ENCODE measurements at regions not wholly inside any gene's neighbourhood (a gene's known extent, or its start where the extent isn't known, plus 50 kb on each side); places are given as distances from the start of the nearest gene placed in this dataset.

GRCh38 chr13:31919241-31919640 lies 112.3 kb upstream of the FRY start:
- no CpG with 5 or more reads among the region's 2 CpGs for WGBS (ENCODE audit: extremely low coverage, insufficient read length, low lambda C conversion rate)

More at GRCh38 chr13:31919241-31919640, 112.3 kb upstream of the FRY start:
- H4K8ac ChIP-seq (replicated peaks; ENCODE audit: insufficient read length, low read depth, low read length): no peak overlapping the region
- no peak overlapping the region for H4K91ac ChIP-seq (ENCODE audit: insufficient read length, low read depth, low read length)
- H3K4me2 ChIP-seq (ENCODE audit: insufficient read depth, insufficient read length, low read length): no peak overlapping the region
- H2BK15ac ChIP-seq (ENCODE audit: low read depth, low read length): no peak overlapping the region
- H3K27ac ChIP-seq (ENCODE audit: insufficient read length, low read depth, low read length): no peak overlapping the region
- Mint-ChIP-seq H3K4me1 (peaks cover 18 to 29% of the 10 kb centered on the region in 2 experiments), H3K27me3 (ENCODE audit: low read depth) (no peaks in the 10 kb centered on the region), H3K9me3 (no peaks in the 10 kb centered on the region), H3K27ac (no peak overlapping the region), H3K36me3 (ENCODE audit: insufficient read depth in 1 of 3, low read depth in 3 of 3) (no peaks in the 10 kb centered on the region), H3K4me3 (no peak overlapping the region)
- no peak overlapping the region for H3K14ac ChIP-seq (ENCODE audit: insufficient read depth, low read length)
- H4K5ac ChIP-seq (ENCODE audit: insufficient read length, low read depth, low read length): no peak overlapping the region
- no peaks in the 10 kb centered on the region for H3K23me2 ChIP-seq (ENCODE audit: insufficient read length, low read depth, low read length, poor library complexity, severe bottlenecking)
- no peak overlapping the region for H2BK20ac ChIP-seq (ENCODE audit: low read depth, low read length, poor library complexity, severe bottlenecking)
- no peak overlapping the region for H3K9ac ChIP-seq (ENCODE audit: extremely low read depth, insufficient read length, low read length)
- no peak for DNase-seq
- H2AK5ac ChIP-seq (ENCODE audit: insufficient read length, low read length): no peak overlapping the region
- no peak overlapping the region for H2BK12ac ChIP-seq (ENCODE audit: insufficient read length, low read depth, low read length)
- TF ChIP-seq CTCF (conservative IDR thresholded peaks at IDR 0.05): no peak
- no peak overlapping the region for H3K56ac ChIP-seq (ENCODE audit: insufficient read length, low read depth, low read length)
- H3K79me2 ChIP-seq (ENCODE audit: insufficient read depth, low read length): no peaks in the 10 kb centered on the region
- H3K23ac ChIP-seq (ENCODE audit: insufficient read length, low read depth, low read length): no peak overlapping the region
- H2BK120ac ChIP-seq (ENCODE audit: low read depth, low read length, poor library complexity, severe bottlenecking): no peak overlapping the region
- H2AFZ ChIP-seq (ENCODE audit: low read length): no peak overlapping the region
- H3K79me1 ChIP-seq (ENCODE audit: insufficient read depth, low read depth, low read length, poor library complexity, severe bottlenecking): no peaks in the 10 kb centered on the region
- no peaks in the 10 kb centered on the region for H3K9me3 ChIP-seq (ENCODE audit: control insufficient read depth, low read depth, low read length)
- peaks cover 2% of the 10 kb centered on the region; the same call in 1 of the 2 replicates for H3K4me1 ChIP-seq (ENCODE audit: insufficient read depth, low read length)
- H4K20me1 ChIP-seq (ENCODE audit: control insufficient read depth, insufficient read depth, insufficient read length): no peaks in the 10 kb centered on the region
- no peak overlapping the region for H3T11ph ChIP-seq (ENCODE audit: low read length)
- no peak overlapping the region for H3K4ac ChIP-seq (ENCODE audit: low read depth, low read length)
- H2BK5ac ChIP-seq (ENCODE audit: insufficient read length, low read length): no peak overlapping the region
- no peaks in the 10 kb centered on the region for H3K27me3 ChIP-seq (ENCODE audit: insufficient read depth, low read length)
- H3K18ac ChIP-seq (ENCODE audit: insufficient read length, low read depth, low read length): no peak overlapping the region
